CD14-positive monocyte (primary cell): ENCODE measurements at regions not wholly inside any gene's neighbourhood (a gene's known extent, or its start where the extent isn't known, plus 50 kb on each side); places are given as distances from the start of the nearest gene placed in this dataset.

ENCODE experiments used
- DNase-seq, 3 donors: peaks; one replicate each; pipeline ENCODE4 v3.0.0-alpha.2; 2011 to 2022
- H2AFZ ChIP-seq: 2 replicates; pipeline ENCODE4 v1.6.0; 2012; ENCODE audit warnings: mild to moderate bottlenecking, low read depth, low read length, inconsistent platforms; ENCODE audit not compliant: insufficient read depth, poor library complexity, severe bottlenecking
- H3K27ac ChIP-seq, 2 donors: 1 replicate in 1 of 2; 2 replicates in 1 of 2; pipeline ENCODE4 v1.5.1; 2012 to 2013; ENCODE audit warnings: low read length in 2 of 2, control low read depth in 1 of 2, inconsistent platforms in 1 of 2, low read depth in 1 of 2, mild to moderate bottlenecking in 1 of 2
- H3K27me3 ChIP-seq, 2 donors: one replicate each; pipeline versions ENCODE4 v1.6.0 to v1.6.1; 2011 to 2013; ENCODE audit warnings: low read length in 2 of 2; ENCODE audit not compliant: control insufficient read depth in 2 of 2, insufficient read depth in 2 of 2
- H3K36me3 ChIP-seq, 2 donors: replicated peaks in 1 of 2; 1 replicate in 1 of 2; 2 replicates in 1 of 2; pipeline versions ENCODE4 v1.5.1 to v1.6.1; 2012 to 2013; ENCODE audit warnings: low read length in 2 of 2, control low read depth in 1 of 2, inconsistent platforms in 1 of 2, mild to moderate bottlenecking in 1 of 2; ENCODE audit not compliant: insufficient read depth in 2 of 2, control insufficient read depth in 1 of 2
- H3K4me1 ChIP-seq, 2 donors: 1 replicate in 1 of 2; 2 replicates in 1 of 2; pipeline versions ENCODE4 v1.5.1 to v1.6.1; 2012 to 2013; ENCODE audit warnings: low read length in 2 of 2, control low read depth in 1 of 2, inconsistent platforms in 1 of 2, mild to moderate bottlenecking in 1 of 2, moderate library complexity in 1 of 2; ENCODE audit not compliant: insufficient read depth in 2 of 2, control insufficient read depth in 1 of 2
- H3K4me2 ChIP-seq: replicated peaks from 2 replicates; pipeline ENCODE3; 2012; ENCODE audit warnings: low read length, moderate library complexity, mild to moderate bottlenecking; ENCODE audit not compliant: poor library complexity, severe bottlenecking; ENCODE audit errors: extremely low read depth
- H3K4me3 ChIP-seq, 3 experiments: fragments of 200-600 bp in 1 of 3; sonication (generic) in 1 of 3; replicated peaks in 1 of 3; 1 replicate in 2 of 3; 2 replicates in 1 of 3; pipeline ENCODE4 v1.5.1; 2011 to 2013; ENCODE audit warnings: low read length in 3 of 3, mild to moderate bottlenecking in 3 of 3, control low read depth in 2 of 3, low read depth in 2 of 3, inconsistent platforms in 1 of 3, moderate library complexity in 1 of 3
- H3K79me2 ChIP-seq: 2 replicates; pipeline ENCODE4 v1.6.0; 2012; ENCODE audit warnings: mild to moderate bottlenecking, control low read depth, inconsistent platforms, low read length, moderate library complexity; ENCODE audit not compliant: insufficient read depth
- H3K9ac ChIP-seq: 2 replicates; pipeline ENCODE4 v1.6.0; 2017; ENCODE audit warnings: low read length, mild to moderate bottlenecking; ENCODE audit not compliant: insufficient read depth, poor library complexity, severe bottlenecking
- H3K9me3 ChIP-seq, 2 donors: replicated peaks in 1 of 2; 1 replicate in 1 of 2; 2 replicates in 1 of 2; pipeline versions ENCODE4 v1.5.1 to v1.6.1; 2012 to 2013; ENCODE audit warnings: low read length in 2 of 2, control low read depth in 1 of 2; ENCODE audit not compliant: control insufficient read depth in 1 of 2, insufficient read depth in 1 of 2
- H4K20me1 ChIP-seq: 2 replicates; pipeline ENCODE4 v1.6.0; 2012; ENCODE audit warnings: mild to moderate bottlenecking, low read length, control low read depth, moderate library complexity; ENCODE audit not compliant: insufficient read depth
- H3K27ac Mint-ChIP-seq, 7 donors: one replicate each; pipeline ENCODE4 v1.8.0; 2020; ENCODE audit warnings: mild to moderate bottlenecking in 7 of 7, mixed read lengths in 7 of 7, moderate library complexity in 6 of 7, inconsistent platforms in 2 of 7
- H3K27me3 Mint-ChIP-seq, 3 donors: one replicate each; pipeline ENCODE4 v1.8.0; 2021 to 2022; ENCODE audit warnings: low read depth in 3 of 3, mild to moderate bottlenecking in 3 of 3, mixed read lengths in 3 of 3, moderate library complexity in 3 of 3, inconsistent platforms in 1 of 3
- H3K36me3 Mint-ChIP-seq, 2 donors: one replicate each; pipeline ENCODE4 v1.8.0; 2020; ENCODE audit warnings: mixed read lengths in 2 of 2, inconsistent platforms in 1 of 2, mild to moderate bottlenecking in 1 of 2
- H3K4me1 Mint-ChIP-seq: one replicate; pipeline ENCODE4 v1.8.0; 2020; ENCODE audit warnings: mild to moderate bottlenecking, mixed read lengths
- H3K4me3 Mint-ChIP-seq, 2 donors: one replicate each; pipeline ENCODE4 v1.8.0; 2020; ENCODE audit warnings: mild to moderate bottlenecking in 2 of 2, mixed read lengths in 2 of 2, moderate library complexity in 1 of 2
- H3K9me3 Mint-ChIP-seq, 7 donors: one replicate each; pipeline ENCODE4 v1.8.0; 2020 to 2022; ENCODE audit warnings: mixed read lengths in 7 of 7, mild to moderate bottlenecking in 6 of 7, moderate library complexity in 6 of 7, inconsistent platforms in 2 of 7
- WGBS: methylation state at CpG from one replicate; pipeline ENCODE4 v1.1.5; 2013; ENCODE audit warnings: missing lambda C conversion rate; ENCODE audit not compliant: insufficient coverage; 5-methylcytosine and 5-hydroxymethylcytosine counted together
- intact Hi-C, 2 donors: fragments of 100-400 bp; cut with micrococcal nuclease; formaldehyde crosslinking; loops; one replicate each; pipeline versions ENCODE4 v1.15.0 to v1.15.1; 2023
- TF ChIP-seq, protein P1 (sequence below): fragments of 200-600 bp; IDR thresholded peaks from one replicate; pipeline ENCODE4 v1.8.0; 2022; ENCODE audit warnings: antibody characterized with exemption, mild to moderate bottlenecking

GRCh38 chr2:95730813-95731212 is 139.0 kb downstream of the TRIM43 start:
- H3K27me3 ChIP-seq, result no peaks in the 10 kb centered on the region
- H3K27ac ChIP-seq, result no peak overlapping the region
- intact Hi-C loops, result no loop called here
- no peak overlapping the region for H3K27ac Mint-ChIP-seq
- no peak overlapping the region for H3K9ac ChIP-seq
- H3K4me3 ChIP-seq, result no peak overlapping the region
- no peak overlapping the region for H3K4me2 ChIP-seq
- no peaks in the 10 kb centered on the region for H3K79me2 ChIP-seq
- no peaks in the 10 kb centered on the region for H3K9me3 ChIP-seq
- H3K9me3 Mint-ChIP-seq, result peaks cover 0 to 8% (median 0%) of the 10 kb centered on the region in 7 donors
- H3K36me3 Mint-ChIP-seq, result no peaks in the 10 kb centered on the region
- no peak for DNase-seq
- no peak overlapping the region for H2AFZ ChIP-seq
- WGBS, result 83% methylated on average over 4 of the region's 9 CpGs
- peaks cover 11 to 12% of the 10 kb centered on the region in 2 donors for H3K4me1 ChIP-seq
- H3K27me3 Mint-ChIP-seq, result peaks cover 4 to 7% (median 6%) of the 10 kb centered on the region in 3 donors
- H3K4me3 Mint-ChIP-seq, result no peak overlapping the region
- no peaks in the 10 kb centered on the region for H3K36me3 ChIP-seq
- peaks cover 11% of the 10 kb centered on the region for H3K4me1 Mint-ChIP-seq
- H4K20me1 ChIP-seq, result no peaks in the 10 kb centered on the region
- TF ChIP-seq, protein P1, sequence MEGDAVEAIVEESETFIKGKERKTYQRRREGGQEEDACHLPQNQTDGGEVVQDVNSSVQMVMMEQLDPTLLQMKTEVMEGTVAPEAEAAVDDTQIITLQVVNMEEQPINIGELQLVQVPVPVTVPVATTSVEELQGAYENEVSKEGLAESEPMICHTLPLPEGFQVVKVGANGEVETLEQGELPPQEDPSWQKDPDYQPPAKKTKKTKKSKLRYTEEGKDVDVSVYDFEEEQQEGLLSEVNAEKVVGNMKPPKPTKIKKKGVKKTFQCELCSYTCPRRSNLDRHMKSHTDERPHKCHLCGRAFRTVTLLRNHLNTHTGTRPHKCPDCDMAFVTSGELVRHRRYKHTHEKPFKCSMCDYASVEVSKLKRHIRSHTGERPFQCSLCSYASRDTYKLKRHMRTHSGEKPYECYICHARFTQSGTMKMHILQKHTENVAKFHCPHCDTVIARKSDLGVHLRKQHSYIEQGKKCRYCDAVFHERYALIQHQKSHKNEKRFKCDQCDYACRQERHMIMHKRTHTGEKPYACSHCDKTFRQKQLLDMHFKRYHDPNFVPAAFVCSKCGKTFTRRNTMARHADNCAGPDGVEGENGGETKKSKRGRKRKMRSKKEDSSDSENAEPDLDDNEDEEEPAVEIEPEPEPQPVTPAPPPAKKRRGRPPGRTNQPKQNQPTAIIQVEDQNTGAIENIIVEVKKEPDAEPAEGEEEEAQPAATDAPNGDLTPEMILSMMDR, result no peak

GRCh38 chr2:95734976-95735890 is 143.4 kb downstream of the TRIM43 start:
- H3K27ac Mint-ChIP-seq, result peak overlapping the region in 6 of 7 donors; percentile 12 to 80 (median 62)

More at GRCh38 chr2:95734976-95735890, 143.4 kb downstream of the TRIM43 start:
- WGBS, result 30% methylated on average over 3 of the region's 8 CpGs
- peak overlapping the region; percentile 14 to 55 for H3K27ac ChIP-seq
- H3K9ac ChIP-seq, result no peak overlapping the region
- peak overlapping the region; percentile 27 for H2AFZ ChIP-seq
- H3K4me3 ChIP-seq, result peak overlapping the region in 1 of 3 experiments; percentile 27
- no peaks in the 10 kb centered on the region for H4K20me1 ChIP-seq
- peak; percentile 7 to 81 (median 34) for DNase-seq
- H3K79me2 ChIP-seq, result no peaks in the 10 kb centered on the region
- no peaks in the 10 kb centered on the region for H3K36me3 ChIP-seq
- peaks cover 5 to 9% (median 6%) of the 10 kb centered on the region in 3 donors for H3K27me3 Mint-ChIP-seq
- intact Hi-C loops, result no loop called here
- H3K9me3 ChIP-seq, result peaks cover 0 to 4% of the 10 kb centered on the region in 2 donors
- peak overlapping the region in 1 of 2 donors; percentile 74 for H3K4me3 Mint-ChIP-seq
- peaks cover 14% of the 10 kb centered on the region for H3K4me1 Mint-ChIP-seq
- no peaks in the 10 kb centered on the region for H3K36me3 Mint-ChIP-seq
- H3K27me3 ChIP-seq, result peaks cover 2% of the 10 kb centered on the region in 2 donors
- TF ChIP-seq, protein P1, result no peak
- H3K4me2 ChIP-seq, result peak overlapping the region; percentile 34
- peaks cover 11 to 12% of the 10 kb centered on the region in 2 donors for H3K4me1 ChIP-seq
- peaks cover 0 to 8% (median 0%) of the 10 kb centered on the region in 7 donors for H3K9me3 Mint-ChIP-seq
